ENCODE measurements at regions not wholly inside any gene's neighbourhood (a gene's known extent, or its start where the extent isn't known, plus 50 kb on each side); places are given as distances from the start of the nearest gene placed in this dataset.
A peak's percentile ranks its signal among the peaks of the same experiment; 100 is the strongest.
"Not testable (repeated sequence)": the region's sequence is repeated elsewhere in the genome, so short reads cannot be mapped to it uniquely, and the experiment has no call there.

DNA sequence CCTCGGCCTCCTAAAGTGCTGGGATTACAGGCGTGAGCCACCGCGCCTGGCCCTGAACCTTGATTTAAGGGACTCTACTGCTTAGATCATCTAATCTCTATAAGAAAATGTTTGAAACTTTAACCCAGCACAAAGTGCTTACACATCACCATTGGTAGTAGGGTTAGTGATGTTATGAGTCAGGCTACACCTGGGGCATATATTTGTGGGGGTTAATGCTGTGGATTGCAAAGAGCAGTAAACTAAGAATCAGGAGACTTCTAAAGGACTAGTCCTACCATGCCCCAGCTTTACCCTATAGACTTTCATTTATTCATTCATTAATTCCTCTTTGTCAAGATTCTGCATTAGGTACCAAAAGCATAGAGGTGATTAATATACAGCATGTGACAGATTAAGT is 880.5 kb downstream of the TTLL7 start:
- DNase-seq: no peak

GRCh38 chr1:83117030-83117429 is 881.9 kb downstream of the TTLL7 start:
- DNase-seq: not testable (repeated sequence)

DNA sequence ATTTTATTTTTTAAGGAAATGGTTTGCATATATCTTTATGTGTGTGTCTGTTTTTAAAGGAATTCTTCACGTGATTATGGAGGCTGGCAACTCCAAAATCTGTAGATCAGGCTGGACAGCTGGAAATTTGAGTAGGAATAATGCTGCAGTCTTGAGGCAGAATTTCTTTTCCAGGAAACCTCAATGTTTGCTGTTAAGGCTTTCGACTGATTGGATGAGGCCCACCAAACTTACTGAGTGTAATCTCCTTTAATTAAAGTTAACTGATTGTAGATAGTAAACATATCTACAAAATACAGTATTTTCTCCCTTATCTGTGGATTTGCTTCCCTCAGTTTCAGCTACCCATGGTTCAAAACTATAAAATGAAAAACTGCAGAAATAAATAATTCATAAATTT is 883.1 kb downstream of the TTLL7 start:
- no peak for DNase-seq

GRCh38 chr1:83114136-83114834 is 884.6 kb downstream of the TTLL7 start:
- DNase-seq: no peak

DNA sequence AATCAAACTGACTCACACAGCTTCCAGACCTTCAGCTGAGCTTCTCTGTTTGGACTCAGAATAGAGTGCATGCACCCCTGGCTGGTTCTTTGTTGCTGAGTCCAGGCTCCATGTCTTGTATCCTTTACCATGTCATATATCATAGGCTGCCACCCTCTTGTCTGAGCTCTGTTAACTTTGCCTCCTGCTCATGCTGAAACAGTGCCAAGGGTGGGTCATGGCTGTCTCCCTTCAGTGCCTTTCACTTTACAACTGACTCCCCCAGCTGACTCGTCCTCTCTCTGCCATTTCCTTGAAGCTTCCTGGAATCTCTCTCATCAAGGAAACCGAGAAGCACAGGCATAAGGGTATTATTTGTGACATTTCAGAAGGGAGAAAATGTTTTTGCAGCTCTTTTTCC is 885.3 kb downstream of the TTLL7 start:
- DNase-seq: no peak

DNA sequence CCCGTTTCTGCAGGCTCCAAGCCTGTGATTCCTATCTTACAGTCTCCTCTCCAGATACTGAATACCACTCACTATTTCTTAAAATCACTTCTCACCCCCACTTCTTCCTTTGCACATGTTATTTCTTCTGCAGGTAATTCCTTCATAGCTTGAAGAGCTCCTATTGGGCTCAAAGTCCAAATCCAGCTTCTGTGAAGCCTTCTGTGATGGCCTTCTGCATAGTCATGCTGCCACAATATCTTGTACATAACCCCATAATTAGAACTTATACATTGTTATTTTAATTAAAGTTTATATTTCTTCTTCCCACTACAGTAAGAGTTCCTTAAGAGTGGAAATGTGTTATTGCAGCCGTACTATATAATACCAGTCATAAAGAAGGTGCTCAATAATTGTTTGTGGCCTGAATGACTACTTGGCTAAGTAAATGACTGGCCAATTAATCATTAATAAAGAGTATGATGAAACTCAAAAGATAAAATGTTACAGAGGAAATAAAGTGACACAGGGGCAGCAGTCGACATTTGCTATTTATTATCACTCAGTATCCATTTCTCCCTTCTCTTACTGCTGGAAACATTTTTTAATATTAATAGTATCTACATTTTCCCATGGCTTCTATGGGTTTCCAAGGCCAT is 886.6 kb downstream of the TTLL7 start:
- DNase-seq: no peak

GRCh38 chr1:83110156-83110555 is 888.8 kb downstream of the TTLL7 start:
- DNase-seq: no peak

DNA sequence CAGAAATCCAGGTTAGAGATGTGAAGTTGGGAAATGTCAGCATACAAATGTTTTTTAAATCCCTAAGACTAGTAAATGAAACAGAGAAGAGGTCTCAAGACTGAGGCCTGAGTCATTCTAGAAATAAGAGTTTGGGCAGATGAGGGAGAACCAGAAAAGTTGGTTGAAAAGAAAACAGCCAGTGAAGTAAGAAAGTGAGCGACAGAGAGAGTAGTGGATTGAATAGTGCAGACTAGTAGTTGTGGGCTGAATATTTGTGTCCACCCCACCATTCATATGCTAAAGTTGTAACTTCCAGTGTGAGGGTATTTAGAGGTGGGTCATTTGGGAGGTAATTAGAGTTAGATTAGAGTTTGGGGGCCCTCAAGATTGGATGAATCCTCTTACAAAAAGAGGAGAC is 889.2 kb downstream of the TTLL7 start:
- DNase-seq: no peak

GRCh38 chr1:83104558-83104957 is 894.4 kb downstream of the TTLL7 start:
- DNase-seq: no peak

GRCh38 chr1:83103341-83103740 is 895.6 kb downstream of the TTLL7 start:
- DNase-seq: no peak

DNA sequence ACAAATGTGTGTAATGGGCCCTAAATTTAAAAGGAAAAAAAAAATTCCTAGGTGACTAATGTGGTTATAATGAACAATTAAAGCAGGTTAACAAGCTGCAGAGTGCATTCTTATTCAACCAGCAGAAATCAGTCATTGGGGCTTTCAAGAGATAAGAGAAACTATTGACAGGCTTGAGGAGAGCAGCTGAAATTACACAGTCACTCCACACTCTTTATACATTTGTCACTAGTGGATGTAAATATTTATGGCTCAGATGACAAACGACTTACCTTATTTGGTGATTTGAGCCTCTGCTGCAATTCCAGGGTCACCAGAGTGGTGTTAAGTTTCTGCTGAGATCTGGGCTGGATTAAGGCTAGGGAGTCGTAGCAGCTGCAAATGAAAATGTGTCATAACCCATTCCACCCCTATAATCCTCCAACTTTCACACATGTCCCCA is 896.3 kb downstream of the TTLL7 start:
- DNase-seq: peak; percentile 37

- DNase-seq: no peak
Measured at GRCh38 chr1:83101406-83101805, 897.5 kb downstream of the TTLL7 start.

- no peak for DNase-seq
Measured at GRCh38 chr1:83100133-83100532, 898.8 kb downstream of the TTLL7 start.

GRCh38 chr1:83098791-83099190 is 900.1 kb downstream of the TTLL7 start:
- DNase-seq: no peak

- DNase-seq: no peak
Measured at GRCh38 chr1:83098131-83098530, 900.8 kb downstream of the TTLL7 start.

- DNase-seq: no peak
Measured at GRCh38 chr1:83097715-83098114, 901.2 kb downstream of the TTLL7 start.

GRCh38 chr1:83095570-83095969 is 903.4 kb downstream of the TTLL7 start:
- DNase-seq: no peak

GRCh38 chr1:83090195-83090594 is 908.7 kb downstream of the TTLL7 start:
- no peak for DNase-seq

GRCh38 chr1:83087851-83088250 is 911.1 kb downstream of the TTLL7 start:
- DNase-seq: no peak

- DNase-seq: no peak
Measured at GRCh38 chr1:83086986-83087512, 911.9 kb downstream of the TTLL7 start.

- DNase-seq: no peak
Measured at GRCh38 chr1:83086346-83086745, 912.6 kb downstream of the TTLL7 start.

GRCh38 chr1:83083589-83084224 is 915.2 kb downstream of the TTLL7 start:
- no peak for DNase-seq

DNA sequence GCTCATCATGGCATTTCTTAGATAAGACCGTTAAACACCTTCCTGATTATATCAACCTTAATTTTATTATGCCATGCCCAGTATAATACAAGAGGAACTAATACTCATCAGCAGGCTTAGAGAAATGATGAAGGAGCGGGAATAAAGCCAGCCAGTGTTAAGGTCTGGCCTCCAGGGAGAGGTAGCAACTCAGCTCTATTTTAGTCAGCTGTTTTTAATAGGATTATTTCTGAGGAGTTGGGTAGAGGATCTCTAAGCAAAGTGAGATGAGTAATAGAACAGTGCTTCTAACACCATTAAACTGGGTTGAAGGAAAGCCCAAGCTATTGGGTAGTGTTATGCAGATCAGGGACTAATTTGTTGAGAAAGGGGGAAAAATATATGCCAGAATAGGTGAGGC is 921.5 kb downstream of the TTLL7 start:
- no peak for DNase-seq

GRCh38 chr1:83075107-83075506 is 923.8 kb downstream of the TTLL7 start:
- no peak for DNase-seq

All from NCI-H2171 treated with DMSO at 0.1 percent for 48 hours (cell line).